Hypothalamus (tissue), 51 donors: ENCODE measurements at regions not wholly inside any gene's neighbourhood (a gene's known extent, or its start where the extent isn't known, plus 50 kb on each side); places are given as distances from the start of the nearest gene placed in this dataset.

ENCODE experiments used
- DNase-seq, 51 donors: peaks; one replicate each; lab custom pipeline; 2025; lab: John Stamatoyannopoulos, UW

DNA sequence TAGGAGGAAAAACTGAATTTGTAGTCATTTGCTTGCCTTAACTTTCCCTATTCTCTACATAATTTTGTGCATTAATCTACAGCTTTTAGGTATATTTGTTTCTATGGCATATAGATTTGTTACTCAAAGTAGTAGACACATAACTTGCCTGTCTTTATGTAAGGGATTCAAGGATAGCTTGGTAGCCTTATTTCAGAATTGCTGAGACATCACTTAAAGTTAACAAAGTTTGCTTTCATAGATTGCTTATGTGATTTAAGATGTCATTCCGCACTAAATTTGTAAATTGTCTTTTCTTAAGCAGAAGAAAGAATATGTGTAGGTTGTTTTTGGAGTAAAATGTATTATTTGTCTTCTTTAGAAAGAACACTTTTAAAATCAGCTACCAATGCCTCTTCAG, 477.7 kb upstream of the NOVA1 start:
- DNase-seq, result no peak

DNA sequence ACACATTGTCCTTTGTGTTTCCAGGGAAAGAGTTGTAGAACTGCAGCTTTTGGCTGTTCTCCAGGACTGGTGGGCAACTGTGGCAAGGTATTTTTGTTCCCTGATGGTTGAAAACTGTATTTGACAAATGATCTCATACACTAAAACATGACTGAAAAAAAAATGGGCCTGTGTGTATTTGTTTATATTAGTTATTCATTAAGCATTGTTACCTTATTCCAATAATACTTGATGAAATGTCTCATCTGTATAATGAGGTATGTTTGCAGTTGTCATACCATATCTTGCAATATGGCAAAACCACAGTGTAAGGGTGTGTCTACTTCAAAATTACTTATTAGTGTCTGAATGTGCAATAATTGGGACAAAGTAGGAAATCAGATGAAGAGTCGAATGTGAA, 479.4 kb upstream of the NOVA1 start:
- no peak for DNase-seq

DNA sequence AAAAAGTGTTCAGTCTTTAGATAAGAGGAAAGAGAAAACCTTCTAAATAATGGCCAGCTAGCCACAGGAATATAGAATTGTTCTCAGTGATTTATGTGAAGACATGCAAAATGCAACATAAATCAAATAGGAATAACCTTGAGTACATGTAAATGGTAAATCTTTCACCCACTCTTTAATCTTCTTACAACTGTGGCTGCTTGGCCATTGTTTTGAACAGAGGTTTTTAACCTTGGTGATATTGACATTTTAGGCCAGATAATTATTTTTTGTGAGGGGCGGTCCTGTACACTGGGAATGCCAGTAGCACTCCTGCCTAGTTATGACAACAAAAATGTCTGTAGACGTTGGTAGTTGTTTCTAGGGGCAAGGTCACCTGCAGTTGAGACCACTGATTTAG, 479.9 kb upstream of the NOVA1 start:
- no peak for DNase-seq

DNA sequence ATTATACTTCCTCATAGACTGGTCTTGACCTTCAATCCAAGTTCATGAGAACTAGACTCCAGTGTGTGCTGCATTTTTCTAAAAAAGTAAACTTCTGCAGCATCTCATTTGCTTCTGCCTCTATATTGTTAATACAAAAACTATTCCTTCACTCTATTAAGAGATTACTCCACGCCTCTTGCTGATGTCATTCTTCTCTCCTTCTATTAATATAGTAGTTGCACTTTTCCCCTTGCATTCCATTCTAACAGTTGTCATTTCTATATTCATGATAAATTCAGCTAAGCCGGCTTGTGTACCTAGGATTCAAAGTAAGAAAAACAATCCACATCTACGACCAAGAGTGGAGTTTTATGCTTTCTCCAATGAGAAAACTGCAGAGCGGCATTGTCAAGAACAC, 480.4 kb upstream of the NOVA1 start:
- DNase-seq, result no peak

DNA sequence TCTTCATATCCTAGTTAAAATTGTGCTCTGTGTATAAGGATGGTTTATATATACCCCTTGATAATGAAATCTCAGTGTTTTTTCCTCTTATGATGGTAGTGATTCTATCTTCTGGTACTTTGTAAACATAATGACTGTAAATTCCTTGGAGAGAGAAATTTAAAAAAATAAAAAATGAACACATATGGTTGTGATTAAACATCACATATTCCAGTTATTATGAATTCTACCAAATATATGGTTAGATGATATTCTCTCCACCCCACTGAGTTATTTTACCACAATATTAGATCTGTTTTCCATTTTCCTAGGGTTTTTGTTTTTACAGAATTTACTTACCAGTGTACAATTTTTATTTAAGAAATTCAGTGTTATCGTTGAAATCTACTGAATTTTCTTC, 481.9 kb upstream of the NOVA1 start:
- DNase-seq, result no peak

DNA sequence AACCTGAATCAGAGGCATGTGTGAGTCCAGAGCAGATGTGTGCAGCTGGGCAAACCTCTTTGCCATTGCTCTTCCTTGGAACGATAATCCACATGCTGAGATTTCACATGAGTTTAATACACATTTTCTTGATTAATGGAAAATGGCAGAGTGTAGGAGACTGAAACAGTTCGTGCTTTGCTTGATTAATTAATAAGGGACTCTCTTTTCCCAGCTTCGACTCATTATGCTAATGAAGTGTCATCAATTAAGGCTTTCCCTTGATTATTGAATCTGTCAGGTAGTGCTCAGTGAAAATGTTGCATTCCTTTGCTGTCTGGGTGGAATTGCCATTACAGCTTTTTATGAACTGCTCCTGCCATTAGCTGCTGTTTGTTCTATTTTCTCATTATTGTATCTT, 487.7 kb upstream of the NOVA1 start:
- DNase-seq, result no peak

DNA sequence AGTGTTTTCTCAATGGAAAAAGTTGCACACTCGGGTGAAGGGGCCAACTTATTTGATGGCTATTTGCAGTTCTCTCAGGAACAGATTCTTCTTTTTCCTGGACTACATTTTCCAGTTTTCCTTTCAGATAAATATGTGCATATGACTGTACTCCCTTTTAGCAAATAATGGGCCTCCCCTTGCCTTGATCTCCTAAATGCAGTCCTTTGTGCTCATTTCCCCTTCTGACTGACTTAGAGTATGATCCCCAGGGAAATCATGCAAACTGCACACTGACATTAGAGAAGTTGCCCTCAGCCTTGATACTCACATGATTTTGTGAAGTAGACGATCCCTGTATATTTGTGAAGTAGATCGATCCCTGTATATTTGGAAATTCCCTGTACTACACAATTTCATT, 492.9 kb upstream of the NOVA1 start:
- no peak for DNase-seq

DNA sequence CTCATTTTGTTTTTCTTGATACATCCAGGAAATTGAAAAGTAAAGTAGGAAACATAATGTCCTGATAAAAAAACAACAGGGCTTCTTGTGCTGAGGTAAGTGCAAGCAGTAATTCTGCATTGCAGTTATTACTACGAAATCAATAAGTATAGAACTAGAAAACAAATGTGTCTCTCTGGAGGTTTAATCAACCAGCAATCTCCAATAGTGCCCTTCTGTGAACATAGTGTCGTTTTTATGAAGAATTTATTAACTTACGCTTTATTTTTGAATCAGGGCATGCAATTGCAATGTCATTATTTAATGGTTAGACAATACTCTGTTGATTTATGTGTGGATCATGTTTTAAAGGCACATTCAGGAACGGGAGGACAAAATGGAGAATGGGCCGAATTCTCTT, 494.1 kb upstream of the NOVA1 start:
- DNase-seq, result no peak

DNA sequence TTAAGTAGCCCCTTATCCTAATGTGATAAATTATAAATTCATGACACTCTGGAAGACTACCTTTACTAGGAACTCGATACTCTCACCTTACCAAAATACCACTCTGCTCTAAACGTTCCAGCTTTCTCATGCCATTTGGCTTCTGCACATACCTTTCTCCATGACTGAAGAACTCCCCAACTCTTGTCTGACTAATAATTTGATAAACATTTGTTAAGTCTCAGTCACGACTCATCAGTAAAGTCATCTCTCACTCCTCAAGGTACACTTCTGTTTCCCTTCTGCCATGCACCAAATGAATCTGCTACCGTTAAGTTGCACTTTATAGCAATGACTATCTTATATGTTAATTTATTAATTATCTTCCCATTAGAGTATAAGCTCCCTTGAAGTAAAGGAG, 498.3 kb upstream of the NOVA1 start:
- DNase-seq, result no peak

DNA sequence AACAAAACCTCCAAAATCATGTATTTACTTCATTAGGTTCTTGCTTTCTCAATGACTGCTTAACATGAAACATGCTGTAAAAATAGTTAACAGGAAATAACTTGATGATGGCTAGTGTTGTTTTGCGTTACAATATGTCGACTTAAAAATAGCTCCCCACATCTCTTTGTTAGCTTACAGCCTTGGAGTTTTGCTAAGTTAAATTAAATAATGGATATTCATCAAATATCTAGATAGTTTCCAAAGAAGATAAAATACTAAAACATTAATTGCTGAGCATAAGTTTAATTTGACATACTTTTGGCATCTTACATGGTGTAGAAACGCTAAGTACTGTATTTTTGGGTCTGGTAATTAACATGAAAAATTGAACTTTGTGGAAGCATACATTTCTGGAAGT, 500.6 kb upstream of the NOVA1 start:
- DNase-seq, result no peak

DNA sequence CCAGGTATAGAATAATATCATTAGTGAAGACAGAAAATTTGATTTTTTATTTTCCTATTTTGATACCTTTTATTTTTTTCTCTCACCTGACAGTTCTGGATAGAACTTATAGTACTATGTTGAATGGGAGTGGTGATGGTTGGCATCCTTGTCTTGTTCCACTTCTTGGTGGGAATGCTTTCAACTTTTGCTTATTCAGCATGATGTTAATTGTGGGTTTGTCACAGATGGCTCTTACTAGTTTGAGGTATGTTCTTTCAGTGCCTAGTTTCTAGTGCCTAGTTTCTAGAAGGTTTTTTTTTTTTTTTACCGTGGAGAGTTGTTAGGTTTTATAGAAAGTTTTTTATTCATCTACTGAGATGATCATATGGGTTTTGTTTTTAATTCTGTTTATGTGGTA, 516.3 kb upstream of the NOVA1 start:
- DNase-seq, result no peak

DNA sequence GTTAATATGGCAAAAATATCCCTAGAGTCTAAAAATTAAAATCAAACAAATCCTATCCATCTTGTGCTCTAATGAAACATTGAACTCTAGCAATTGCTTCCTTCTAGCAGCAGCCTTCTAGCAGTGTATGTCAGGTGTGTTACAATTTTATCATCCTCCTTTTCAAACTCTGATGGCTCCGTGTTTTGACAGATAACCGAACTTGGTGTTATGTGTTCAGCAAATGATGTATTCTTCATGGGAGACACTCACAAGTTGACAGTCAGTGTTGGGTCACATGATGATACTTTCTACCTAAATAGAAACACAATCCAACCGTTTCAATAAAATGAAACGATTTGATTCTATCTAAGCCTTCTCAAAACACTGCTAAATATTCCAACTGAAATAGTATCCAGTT, 525.3 kb upstream of the NOVA1 start:
- no peak for DNase-seq

DNA sequence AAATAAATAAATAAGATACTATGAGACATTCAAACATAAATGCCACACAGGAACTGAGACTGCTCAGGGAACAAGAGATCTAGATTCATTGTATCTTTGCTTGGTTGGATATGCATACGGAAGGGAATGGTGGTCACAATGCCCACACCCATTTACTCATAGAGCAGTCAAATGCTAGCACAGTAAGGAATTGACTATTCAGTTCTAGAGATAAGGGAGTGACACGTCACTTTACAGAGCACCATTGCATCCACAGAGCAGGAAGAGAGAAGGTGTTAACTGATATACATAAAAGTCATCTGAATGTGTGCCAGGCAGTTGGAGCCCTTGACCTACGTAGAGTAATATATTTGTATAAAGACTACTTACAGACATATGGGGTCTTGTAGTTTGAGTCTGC, 530.0 kb upstream of the NOVA1 start:
- DNase-seq, result no peak

DNA sequence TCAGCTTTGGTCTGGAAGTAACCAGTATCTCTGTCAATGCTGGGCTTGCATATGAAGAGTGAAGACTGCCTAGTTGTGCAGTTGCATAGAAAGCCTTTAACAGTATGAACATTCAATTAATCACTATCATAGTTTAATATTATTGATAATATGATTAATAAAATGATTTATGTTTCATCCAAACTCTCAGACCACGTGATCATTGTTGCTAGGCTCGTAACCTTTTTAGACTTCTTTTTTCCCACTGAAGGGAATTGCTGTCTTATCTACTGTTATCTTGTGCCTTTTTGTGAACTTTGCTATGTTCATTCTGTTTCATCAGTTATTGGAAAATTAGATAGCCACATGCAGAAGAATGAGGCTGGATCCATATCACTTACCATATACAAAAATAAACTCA, 536.4 kb upstream of the NOVA1 start:
- DNase-seq, result no peak

DNA sequence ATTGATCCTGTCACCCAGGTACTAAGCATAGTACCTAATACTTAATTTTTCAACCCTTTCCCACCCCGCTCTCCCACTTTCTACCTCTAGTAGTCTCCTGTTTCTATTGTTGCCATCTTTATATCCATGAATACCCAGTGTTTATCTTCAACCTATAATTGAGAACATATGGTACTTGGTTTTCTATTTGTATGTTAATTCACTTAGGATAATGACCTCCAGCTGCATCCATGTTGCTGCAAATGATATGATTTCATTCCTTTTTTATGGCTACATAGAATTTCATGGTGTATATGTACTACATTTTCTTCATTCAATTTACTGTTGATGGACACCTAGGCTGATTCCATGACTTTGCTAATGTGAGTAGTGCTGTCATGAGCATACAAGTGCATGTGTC, 547.3 kb upstream of the NOVA1 start:
- DNase-seq, result no peak

DNA sequence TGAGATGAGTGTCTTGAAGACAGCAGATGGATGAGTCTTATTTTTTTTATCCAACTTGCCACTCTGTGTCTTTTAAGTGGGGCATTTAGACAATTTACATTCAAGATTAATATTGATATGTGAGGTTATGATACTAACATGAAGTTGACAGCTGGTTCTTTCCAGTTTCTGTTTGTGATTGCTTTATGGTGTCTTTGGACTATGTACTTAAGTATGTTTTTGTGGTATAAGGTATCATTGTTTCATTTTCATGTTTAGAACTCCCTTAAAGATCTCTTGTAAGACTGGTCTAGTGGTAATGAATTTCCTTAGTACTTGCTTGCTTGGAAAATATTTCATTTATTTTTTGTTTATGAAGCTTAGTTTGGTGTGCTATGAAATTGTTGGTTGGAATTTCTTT, 550.3 kb upstream of the NOVA1 start:
- no peak for DNase-seq

DNA sequence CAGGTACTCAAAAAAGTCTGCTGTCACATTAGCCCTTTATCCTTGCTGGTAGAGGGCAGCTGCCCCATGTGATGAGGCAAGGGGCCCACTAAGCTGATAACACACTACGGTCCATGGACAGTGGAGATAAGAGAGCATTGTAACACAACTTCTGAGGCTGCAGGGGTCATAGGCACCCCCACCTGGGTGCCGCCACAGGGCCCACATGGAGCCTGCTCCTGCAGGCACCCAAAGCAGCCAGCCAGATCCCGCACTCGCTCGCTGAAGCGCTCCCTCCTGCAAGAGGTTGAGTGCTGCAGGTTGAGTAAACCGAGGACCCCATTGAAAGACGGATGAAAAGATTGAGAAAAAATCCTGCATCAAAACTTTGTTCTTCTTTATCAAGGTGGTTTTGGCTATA, 566.3 kb upstream of the NOVA1 start:
- no peak for DNase-seq

DNA sequence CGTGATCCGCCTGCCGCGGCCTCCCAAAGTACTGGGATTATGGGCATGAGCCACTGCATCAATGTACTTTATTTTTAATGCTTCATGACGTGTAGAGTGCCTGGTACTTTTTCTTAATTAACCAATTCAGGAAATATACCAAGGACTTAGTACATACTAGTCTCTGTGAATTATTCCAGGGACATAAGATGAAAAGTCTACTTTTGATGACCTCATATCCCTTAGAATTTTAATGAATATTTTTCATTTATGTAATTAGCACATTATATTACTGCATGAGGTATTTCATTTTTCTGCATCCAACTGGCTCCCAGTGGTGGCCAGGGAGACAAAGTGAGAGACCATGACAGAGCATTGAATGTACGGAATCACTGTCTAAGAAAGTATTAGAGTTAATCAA, 577.7 kb upstream of the NOVA1 start:
- DNase-seq, result no peak

DNA sequence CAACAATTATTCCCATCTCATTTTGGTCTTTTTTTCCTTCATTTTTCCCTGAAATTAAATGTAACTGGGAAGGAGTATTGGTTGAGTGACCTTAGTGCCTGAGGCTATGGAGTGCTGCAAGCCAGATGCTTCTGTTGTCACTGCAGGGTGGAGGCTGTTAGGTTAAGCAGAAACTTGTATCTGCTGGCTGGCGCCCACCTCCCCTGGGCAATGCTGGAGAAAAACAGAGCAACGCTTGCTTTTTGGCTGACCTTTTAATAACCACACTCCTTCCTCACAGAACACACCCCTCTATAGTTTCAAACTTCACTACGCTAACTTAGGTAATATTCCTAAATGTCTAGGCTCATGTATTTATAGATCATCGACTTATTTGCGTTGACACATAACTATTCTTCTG, 583.5 kb upstream of the NOVA1 start:
- no peak for DNase-seq

DNA sequence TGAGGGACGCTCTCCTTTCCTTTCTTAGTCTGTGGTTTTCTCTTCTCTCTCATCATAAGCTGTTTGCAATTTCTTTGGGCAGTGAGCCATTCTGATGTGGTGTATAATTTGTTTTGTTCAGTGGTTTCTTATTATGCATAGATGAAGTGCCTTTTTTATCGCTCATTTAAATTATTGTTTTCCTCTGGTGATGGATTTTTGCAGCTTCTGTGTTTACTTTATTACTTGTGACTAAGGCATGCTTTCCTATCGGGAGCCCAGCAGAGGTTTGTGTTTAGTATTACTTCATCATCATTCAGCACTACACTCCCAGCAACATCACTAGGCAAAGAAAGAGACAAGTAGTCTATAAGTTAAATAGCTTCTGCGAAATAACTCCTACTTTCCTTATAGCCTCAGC, 586.6 kb upstream of the NOVA1 start:
- no peak for DNase-seq

DNA sequence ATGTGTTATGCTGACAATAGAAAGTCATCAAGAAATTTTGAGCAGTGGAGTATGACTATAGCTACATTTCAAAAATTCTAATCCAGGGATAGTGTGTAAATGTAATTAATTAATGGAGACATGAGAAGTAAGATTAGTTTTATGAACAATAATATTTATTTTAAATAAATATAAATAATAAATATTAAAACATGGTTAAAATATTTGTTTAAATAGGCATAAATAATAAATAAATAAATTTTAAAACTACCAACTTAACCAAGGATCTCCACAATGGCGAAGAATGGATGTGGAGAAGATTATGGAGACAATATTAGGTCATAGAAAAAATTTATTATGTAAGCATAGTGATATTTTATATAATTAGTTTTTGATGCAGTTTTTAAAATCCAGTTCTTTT, 588.2 kb upstream of the NOVA1 start:
- no peak for DNase-seq

DNA sequence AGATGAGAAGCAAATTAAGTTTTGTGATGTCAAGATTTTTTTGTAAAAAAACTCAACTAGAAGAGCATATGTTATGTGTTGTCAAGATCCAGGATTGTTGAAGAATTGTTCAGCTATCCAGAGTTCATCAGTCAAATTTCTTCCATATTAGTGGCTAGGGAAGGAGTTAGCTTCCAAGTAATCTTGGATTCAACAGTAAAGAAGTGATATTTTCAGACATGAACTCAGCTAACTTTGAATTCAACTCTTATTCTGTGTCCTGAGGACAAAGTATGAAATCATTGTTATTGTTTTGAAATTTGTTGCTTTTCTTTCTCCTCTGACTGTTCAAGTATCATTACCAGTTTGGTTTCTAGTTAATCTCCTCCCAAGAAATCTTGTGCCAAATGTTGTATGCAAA, 589.3 kb upstream of the NOVA1 start:
- DNase-seq, result no peak

DNA sequence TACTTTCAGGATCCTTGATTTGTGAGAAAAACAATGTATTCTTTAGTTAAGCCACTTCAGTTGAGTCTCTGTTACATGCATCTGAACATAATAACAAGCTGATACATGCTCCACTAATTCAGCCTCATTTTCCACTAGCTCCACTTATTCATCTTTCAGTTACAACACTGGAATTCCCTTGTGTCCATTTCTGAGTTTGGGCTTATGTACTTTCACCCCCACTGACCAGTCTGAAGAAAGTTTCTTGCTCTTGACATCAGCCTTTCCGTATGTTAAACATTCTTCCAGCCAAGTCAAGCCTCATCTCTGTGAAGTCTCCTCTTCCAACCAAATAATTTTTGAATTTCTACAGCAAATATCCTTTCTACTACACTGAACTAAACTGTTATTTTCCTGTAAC, 592.5 kb upstream of the NOVA1 start:
- no peak for DNase-seq

DNA sequence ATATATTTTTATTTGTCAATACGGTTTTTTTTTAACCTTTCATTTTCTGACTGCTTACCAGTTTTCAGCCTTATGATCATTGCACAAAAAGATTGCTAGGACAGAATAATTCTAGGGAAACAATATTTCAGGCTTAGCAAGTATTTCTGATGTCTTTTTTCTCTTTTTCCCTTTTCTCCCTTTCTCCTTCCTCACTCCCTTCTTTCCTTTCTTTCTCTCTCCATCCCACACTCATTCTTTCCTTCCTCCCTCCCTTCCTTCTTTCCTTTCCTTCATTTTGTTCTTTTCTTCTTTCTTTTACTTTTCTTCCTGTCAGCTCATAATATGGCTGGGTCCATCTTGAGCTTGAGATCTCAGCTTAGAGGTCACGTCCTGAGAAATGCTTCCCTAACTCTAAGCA, 601.4 kb upstream of the NOVA1 start:
- DNase-seq, result no peak
